ENCODE measurements at regions not wholly inside any gene's neighbourhood (a gene's known extent, or its start where the extent isn't known, plus 50 kb on each side); places are given as distances from the start of the nearest gene placed in this dataset.

- Histone ChIP-seq H3K4me1 (no peaks in the 10 kb centered on the region), H3K4me3 (no peak overlapping the region), H3K9me3 (no peaks in the 10 kb centered on the region), H3K27me3 (no peaks in the 10 kb centered on the region), H3K27ac (no peak overlapping the region), H3K36me3 (ENCODE audit: low read depth, missing control alignments) (no peaks in the 10 kb centered on the region)
- intact Hi-C loops (cut with DNase I; ENCODE audit: low total_unique reads), result no loop called here
- DNase-seq, result no peak
- TF ChIP-seq POLR2A (IDR thresholded peaks at IDR 0.05), result no peak
- no peak for TF ChIP-seq CTCF (IDR thresholded peaks at IDR 0.05)
- 76 to 81% methylated on average over 2 of the region's 2 CpGs for WGBS, 2 donors
Measured at GRCh38 chr2:139885921-139886498, 1105.8 kb upstream of the NXPH2 start.

DNA sequence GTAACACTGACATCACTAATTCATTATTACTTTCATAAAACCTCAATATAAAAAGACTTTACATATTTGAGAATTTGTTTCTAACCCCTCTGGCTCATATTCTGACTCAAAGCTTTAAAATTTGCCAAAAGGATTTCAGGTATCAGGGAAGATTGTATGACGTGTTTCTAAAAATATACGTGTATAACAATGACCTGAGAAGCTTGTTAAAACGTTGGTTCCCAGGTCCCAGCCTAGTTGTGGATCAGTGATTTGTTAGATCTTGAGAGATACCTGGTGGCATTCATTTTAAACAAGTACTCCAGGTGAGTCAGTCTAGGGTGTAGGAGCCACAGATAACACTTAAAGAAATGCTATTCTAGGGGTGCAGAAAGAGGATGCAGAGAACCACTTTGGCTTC, 1096.8 kb upstream of the NXPH2 start:
- Histone ChIP-seq H3K9me3 (no peaks in the 10 kb centered on the region), H3K4me1 (no peaks in the 10 kb centered on the region), H3K4me3 (no peak overlapping the region), H3K36me3 (ENCODE audit: low read depth, missing control alignments) (no peaks in the 10 kb centered on the region), H3K27ac (no peak overlapping the region), H3K27me3 (no peaks in the 10 kb centered on the region)
- TF ChIP-seq CTCF (IDR thresholded peaks at IDR 0.05) (no peak), POLR2A (IDR thresholded peaks at IDR 0.05) (no peak)
- intact Hi-C loops (cut with DNase I; ENCODE audit: low total_unique reads), result no loop called here
- no peak for DNase-seq
- WGBS, 2 donors, result 77 to 79% methylated on average over 3 of the region's 3 CpGs

GRCh38 chr2:139876321-139876720, 1096.1 kb upstream of the NXPH2 start:
- H3K4me1 ChIP-seq, result no peaks in the 10 kb centered on the region
- no peaks in the 10 kb centered on the region for H3K9me3 ChIP-seq
- intact Hi-C loops (cut with DNase I; ENCODE audit: low total_unique reads), result no loop called here
- WGBS, 2 donors, result 89 to 100% methylated on average over 2 of the region's 2 CpGs
- TF ChIP-seq CTCF (IDR thresholded peaks at IDR 0.05), result no peak
- no peak for TF ChIP-seq POLR2A (IDR thresholded peaks at IDR 0.05)
- DNase-seq, result no peak
- no peaks in the 10 kb centered on the region for H3K27me3 ChIP-seq
- H3K27ac ChIP-seq, result no peak overlapping the region
- no peak overlapping the region for H3K4me3 ChIP-seq
- no peaks in the 10 kb centered on the region for H3K36me3 ChIP-seq (ENCODE audit: low read depth, missing control alignments)

- TF ChIP-seq POLR2A (IDR thresholded peaks at IDR 0.05) (no peak), CTCF (IDR thresholded peaks at IDR 0.05) (no peak)
- no peak overlapping the region for H3K4me3 ChIP-seq
- 65 to 85% methylated on average over 4 of the region's 4 CpGs for WGBS, 2 donors
- no peaks in the 10 kb centered on the region for H3K4me1 ChIP-seq
- no peaks in the 10 kb centered on the region for H3K36me3 ChIP-seq (ENCODE audit: low read depth, missing control alignments)
- no peak overlapping the region for H3K27ac ChIP-seq
- DNase-seq, result no peak
- H3K27me3 ChIP-seq, result no peaks in the 10 kb centered on the region
- no peaks in the 10 kb centered on the region for H3K9me3 ChIP-seq
- intact Hi-C loops (cut with DNase I; ENCODE audit: low total_unique reads), result no loop called here
Measured at GRCh38 chr2:139872503-139872902, 1092.3 kb upstream of the NXPH2 start.

GRCh38 chr2:139872032-139872431, 1091.8 kb upstream of the NXPH2 start:
- 73 to 75% methylated on average over 8 of the region's 8 CpGs for WGBS, 2 donors
- Histone ChIP-seq H3K27ac (no peak overlapping the region), H3K9me3 (no peaks in the 10 kb centered on the region), H3K4me1 (no peaks in the 10 kb centered on the region), H3K4me3 (no peak overlapping the region), H3K36me3 (ENCODE audit: low read depth, missing control alignments) (no peaks in the 10 kb centered on the region), H3K27me3 (no peaks in the 10 kb centered on the region)
- no peak for DNase-seq
- intact Hi-C loops (cut with DNase I; ENCODE audit: low total_unique reads), result no loop called here
- TF ChIP-seq POLR2A (IDR thresholded peaks at IDR 0.05), result no peak
- TF ChIP-seq CTCF (IDR thresholded peaks at IDR 0.05), result no peak

Data from testis (tissue), 2 donors.